ENCODE measurements at regions not wholly inside any gene's neighbourhood (a gene's known extent, or its start where the extent isn't known, plus 50 kb on each side); places are given as distances from the start of the nearest gene placed in this dataset.
A peak's percentile ranks its signal among the peaks of the same experiment; 100 is the strongest.

- in situ Hi-C loops (cut with MboI; ENCODE audit: low pct_ligation_motif_present in 1 of 4, low pct_unique_long_range_greater_than_20kb in 1 of 4, low sequenced_read_pairs in 3 of 4) (loop anchor here (5.0 to 25.0 kb wide), 3 partner anchors 134 to 1436 kb away; no protein-coding TSS in a partner anchor), intact Hi-C loops (cut with DNase I; ENCODE audit: low total_unique reads) (no loop called here)
- H3K27me3 ChIP-seq: no peaks in the 10 kb centered on the region
- H3K36me3 ChIP-seq: no peaks in the 10 kb centered on the region
- no peak for DNase-seq
- H3K4me1 ChIP-seq: peaks cover 4 to 24% (median 6%) of the 10 kb centered on the region in 4 donors
- no peaks in the 10 kb centered on the region for H3K9me3 ChIP-seq
- 40 to 50% methylated on average over 1 of the region's 1 CpG for WGBS, 2 donors (ENCODE audit: low coverage in 1 of 2)
- H3K27ac ChIP-seq: no peak overlapping the region
- no peak overlapping the region for H3K4me3 ChIP-seq
- TF ChIP-seq EP300 (IDR thresholded peaks at IDR 0.05; ENCODE audit: low read depth): no peak
- no peak for TF ChIP-seq POLR2A (IDR thresholded peaks at IDR 0.05)
- TF ChIP-seq CTCF (IDR thresholded peaks at IDR 0.05): no peak
- TF ChIP-seq POLR2AphosphoS5 (IDR thresholded peaks at IDR 0.05): no peak
Measured at GRCh38 chr1:55275941-55276341, 60.8 kb upstream of the USP24 start.

GRCh38 chr1:55275151-55275748 is 60.1 kb upstream of the USP24 start:
- H3K36me3 ChIP-seq: no peaks in the 10 kb centered on the region
- peak; percentile 31 for DNase-seq
- 35 to 55% methylated on average over 2 to 12 of the region's 12 CpGs for WGBS, 2 donors (ENCODE audit: low coverage in 1 of 2)
- no peak for TF ChIP-seq CTCF (IDR thresholded peaks at IDR 0.05)
- no peak for TF ChIP-seq POLR2AphosphoS5 (IDR thresholded peaks at IDR 0.05)
- TF ChIP-seq EP300 (IDR thresholded peaks at IDR 0.05; ENCODE audit: low read depth): no peak
- no peak for TF ChIP-seq POLR2A (IDR thresholded peaks at IDR 0.05)
- H3K27ac ChIP-seq: no peak overlapping the region
- no peaks in the 10 kb centered on the region for H3K27me3 ChIP-seq
- in situ Hi-C loops (cut with MboI; ENCODE audit: low pct_ligation_motif_present in 1 of 4, low pct_unique_long_range_greater_than_20kb in 1 of 4, low sequenced_read_pairs in 3 of 4): loop anchor here (5.0 to 25.0 kb wide), 3 partner anchors 133 to 1437 kb away; no protein-coding TSS in a partner anchor
- intact Hi-C loops (cut with DNase I; ENCODE audit: low total_unique reads): no loop called here
- no peak overlapping the region for H3K4me3 ChIP-seq
- no peaks in the 10 kb centered on the region for H3K9me3 ChIP-seq
- H3K4me1 ChIP-seq: peaks cover 4 to 24% (median 6%) of the 10 kb centered on the region in 4 donors

DNA sequence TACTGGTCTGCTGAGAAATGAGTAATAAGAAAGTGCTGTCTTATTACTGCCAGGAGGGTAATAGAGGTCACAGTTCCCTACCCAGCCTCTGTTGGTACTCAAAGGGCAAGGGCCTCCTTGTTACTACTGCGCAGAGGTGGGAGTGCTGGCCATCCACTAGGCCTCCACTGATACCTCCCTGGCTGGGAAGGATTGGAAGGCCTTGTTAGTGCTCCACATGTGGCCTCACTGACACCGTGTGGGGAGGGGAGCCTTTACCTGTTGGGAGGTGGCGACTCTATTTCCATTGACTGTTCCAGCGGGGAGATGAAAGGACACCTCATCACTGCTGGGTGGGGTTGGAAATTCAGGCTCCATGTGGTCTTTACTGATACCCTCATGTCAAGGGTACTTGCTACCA is 57.8 kb upstream of the USP24 start:
- 73% methylated on average over 3 of the region's 4 CpGs; no CpG with 5 or more reads in 1 of the 2 donors for WGBS, 2 donors (ENCODE audit: low coverage in 1 of 2)
- in situ Hi-C loops (cut with MboI; ENCODE audit: low pct_ligation_motif_present in 1 of 4, low pct_unique_long_range_greater_than_20kb in 1 of 4, low sequenced_read_pairs in 3 of 4): no loop called here
- DNase-seq: no peak

More for the DNA sequence above, 57.8 kb upstream of the USP24 start:
- H3K4me3 ChIP-seq: no peak overlapping the region
- no peaks in the 10 kb centered on the region for H3K36me3 ChIP-seq
- H3K27me3 ChIP-seq: no peaks in the 10 kb centered on the region
- no peak for TF ChIP-seq EP300 (IDR thresholded peaks at IDR 0.05; ENCODE audit: low read depth)
- TF ChIP-seq POLR2A (IDR thresholded peaks at IDR 0.05): no peak
- no peak for TF ChIP-seq POLR2AphosphoS5 (IDR thresholded peaks at IDR 0.05)
- no peak for TF ChIP-seq CTCF (IDR thresholded peaks at IDR 0.05)
- H3K27ac ChIP-seq: no peak overlapping the region
- intact Hi-C loops (cut with DNase I; ENCODE audit: low total_unique reads): no loop called here
- peaks cover 0 to 3% of the 10 kb centered on the region in 2 donors for H3K9me3 ChIP-seq
- H3K4me1 ChIP-seq: peaks cover 4 to 24% (median 6%) of the 10 kb centered on the region in 4 donors

Small RNA genes in the stretch of these regions (small RNA-seq; reads per million reads assigned to genes)
- gene RF00019 (0 reads per million in 4 donors), gene RNU6-830P (0 reads per million in 4 donors)
